ENCODE measurements at regions not wholly inside any gene's neighbourhood (a gene's known extent, or its start where the extent isn't known, plus 50 kb on each side); places are given as distances from the start of the nearest gene placed in this dataset.
"Not testable (repeated sequence)": the region's sequence is repeated elsewhere in the genome, so short reads cannot be mapped to it uniquely, and the experiment has no call there.

GRCh38 chr16:10232757-10233156 is 50.5 kb upstream of the GRIN2A start:
- DNase-seq = no peak

GRCh38 chr16:10239640-10240039 is 57.4 kb upstream of the GRIN2A start:
- no peak for DNase-seq

- no peak for DNase-seq
Measured at GRCh38 chr16:10240854-10241613, 58.8 kb upstream of the GRIN2A start.

DNA sequence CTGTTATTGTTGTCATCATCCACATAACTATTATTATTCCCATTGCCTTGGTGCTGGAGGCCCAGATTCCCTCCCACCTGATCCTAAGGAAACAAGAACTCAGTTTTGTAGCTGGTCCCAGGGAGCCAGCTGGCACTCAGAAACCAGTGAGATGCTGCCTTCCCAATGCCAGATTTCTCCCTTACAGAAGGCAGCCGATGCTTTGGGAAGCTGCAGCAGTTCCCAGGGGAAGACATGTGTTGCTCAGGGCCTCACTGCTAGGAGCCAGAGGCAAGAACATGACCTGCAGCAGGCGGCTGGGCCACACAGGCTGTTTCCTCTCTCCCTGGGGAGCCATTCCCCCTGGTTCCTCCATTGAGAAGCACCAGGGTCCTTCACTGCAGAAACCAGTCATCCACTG is 59.9 kb upstream of the GRIN2A start:
- no peak for DNase-seq

DNA sequence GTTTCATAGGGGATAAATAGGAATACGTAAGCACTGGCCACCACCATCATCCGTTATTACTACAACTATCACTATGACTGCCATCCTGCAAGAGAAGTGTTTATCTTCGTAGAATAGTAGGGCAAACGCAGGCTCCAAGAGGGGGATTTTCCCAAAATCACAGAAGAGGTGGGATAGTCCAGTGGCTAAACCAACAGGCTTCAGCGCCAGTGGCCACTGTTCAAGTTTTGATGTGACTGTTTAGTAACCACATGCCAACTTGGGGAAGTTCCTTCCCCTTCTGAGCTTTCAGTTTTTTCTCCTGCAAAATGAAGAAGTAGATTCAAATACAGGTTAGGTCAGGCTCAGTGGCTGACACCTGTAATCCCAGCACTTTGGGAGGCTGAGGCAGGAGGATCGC is 60.7 kb upstream of the GRIN2A start:
- DNase-seq = no peak

GRCh38 chr16:10245002-10245401 is 62.8 kb upstream of the GRIN2A start:
- no peak for DNase-seq

GRCh38 chr16:10250137-10250828 is 68.1 kb upstream of the GRIN2A start:
- DNase-seq = no peak

DNA sequence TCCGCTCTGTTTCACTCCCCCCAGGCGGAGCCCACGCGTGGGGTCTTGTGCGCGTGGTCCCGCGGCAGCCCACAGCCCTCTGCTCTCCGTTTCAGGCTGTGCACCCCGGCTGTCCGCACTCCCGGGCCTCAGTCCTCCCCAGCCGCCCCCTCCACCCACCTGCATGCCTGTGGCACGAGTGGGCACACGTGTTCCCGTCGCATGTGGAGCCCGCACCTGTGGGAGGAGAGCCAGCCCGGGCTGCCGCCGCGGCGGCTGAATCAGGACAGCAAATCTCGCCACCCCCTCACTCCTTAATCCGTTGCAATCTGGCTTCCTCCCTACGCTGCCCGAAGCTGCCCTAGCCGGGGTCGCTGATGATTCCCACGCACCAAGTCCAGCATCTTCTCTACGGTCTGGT is 69.9 kb upstream of the GRIN2A start:
- DNase-seq = no peak

- no peak for DNase-seq
Measured at GRCh38 chr16:10253409-10253808, 71.2 kb upstream of the GRIN2A start.

DNA sequence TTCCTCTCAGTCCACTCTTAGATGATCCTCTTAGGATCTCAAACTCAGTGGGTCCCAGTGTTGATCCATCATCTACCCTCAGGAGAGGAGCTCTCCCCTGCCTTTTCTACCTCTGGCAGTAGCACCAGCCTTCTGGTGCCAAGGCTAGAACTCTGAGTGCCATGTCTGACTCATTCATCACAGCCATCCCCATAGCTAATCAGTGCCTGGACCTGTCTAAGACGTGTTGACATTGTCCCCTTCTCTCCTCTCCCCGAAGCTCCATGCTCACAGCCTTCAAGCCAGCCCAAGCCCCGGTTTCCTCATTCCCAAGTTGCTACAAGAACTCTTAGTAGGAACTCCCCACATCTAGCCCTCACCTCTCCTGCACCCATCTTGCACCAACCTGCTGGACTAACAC is 73.5 kb upstream of the GRIN2A start:
- no peak for DNase-seq

GRCh38 chr16:10256784-10257641 is 74.8 kb upstream of the GRIN2A start:
- peak; percentile 14 to 59 (median 21) for DNase-seq

GRCh38 chr16:10257642-10258251 is 75.5 kb upstream of the GRIN2A start:
- not testable (repeated sequence) for DNase-seq

- not testable (repeated sequence) for DNase-seq
Measured at GRCh38 chr16:10258930-10259603, 76.8 kb upstream of the GRIN2A start.

GRCh38 chr16:10261077-10261476 is 78.8 kb upstream of the GRIN2A start:
- no peak for DNase-seq

DNA sequence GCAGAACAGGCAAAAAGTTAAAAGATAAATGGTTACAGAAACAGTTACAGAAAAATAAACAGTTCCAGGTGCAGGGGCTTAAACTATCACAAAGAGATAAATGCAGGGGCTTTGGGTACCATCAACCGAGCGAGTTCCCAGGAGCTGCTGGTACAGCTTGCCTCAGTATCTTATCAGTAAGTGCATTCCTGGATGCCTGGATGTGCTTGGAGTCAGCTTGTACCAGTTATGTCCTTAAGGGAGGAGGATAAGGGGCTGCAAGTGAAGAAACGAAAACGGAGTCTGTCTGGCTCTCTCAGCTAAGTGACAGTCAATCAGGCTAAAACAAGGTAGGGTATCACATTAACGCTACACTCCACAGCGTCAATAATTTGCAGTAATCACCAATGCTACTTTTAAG is 79.3 kb upstream of the GRIN2A start:
- DNase-seq = not testable (repeated sequence)

- DNase-seq = no peak
Measured at GRCh38 chr16:10262377-10263132, 80.3 kb upstream of the GRIN2A start.

- peak in 1 of 5 experiments; percentile 11 for DNase-seq
Measured at GRCh38 chr16:10265770-10266615, 83.8 kb upstream of the GRIN2A start.

DNA sequence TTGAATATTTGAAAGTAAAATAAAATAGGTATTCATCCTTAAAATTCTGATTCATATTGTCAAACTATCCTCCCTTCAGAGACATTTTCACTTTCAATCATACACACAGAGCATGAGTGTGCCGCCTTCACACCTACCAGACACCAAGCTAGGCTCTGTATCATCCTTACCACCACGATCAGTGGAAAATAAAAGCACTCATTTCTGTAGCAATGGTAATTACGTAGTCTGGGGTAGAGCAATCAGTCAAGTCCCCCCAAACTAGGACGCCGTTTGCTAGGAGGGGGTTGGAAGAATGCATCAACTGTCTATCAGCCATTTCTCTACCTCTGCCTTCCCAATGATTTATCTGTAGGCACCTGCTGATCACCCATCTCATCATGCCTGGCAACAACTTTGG is 84.6 kb upstream of the GRIN2A start:
- DNase-seq = peak in 1 of 5 experiments; percentile 88

DNA sequence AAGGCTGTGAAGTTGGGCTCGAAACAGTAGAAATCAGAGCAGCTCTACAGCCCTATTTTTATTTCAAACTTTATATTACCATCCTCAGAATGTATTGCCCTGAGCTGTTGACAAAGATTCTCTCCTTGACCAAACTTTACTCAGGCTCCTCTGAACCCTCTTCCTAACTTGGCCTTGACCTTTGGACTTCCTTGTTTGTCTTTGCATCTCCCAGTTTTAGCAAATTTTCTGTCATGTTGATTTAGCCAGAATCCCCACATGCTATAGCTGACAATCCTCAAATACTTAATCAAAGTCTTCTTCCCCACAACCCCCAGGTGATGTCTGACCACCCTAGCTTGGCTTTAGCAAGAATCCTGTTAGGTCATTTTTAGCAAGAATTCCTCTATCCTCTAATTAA is 87.4 kb upstream of the GRIN2A start:
- DNase-seq = no peak

- DNase-seq = not testable (repeated sequence)
Measured at GRCh38 chr16:10272250-10272854, 90.1 kb upstream of the GRIN2A start.
